Osteocyte (in vitro differentiated cells): ENCODE measurements at regions not wholly inside any gene's neighbourhood (a gene's known extent, or its start where the extent isn't known, plus 50 kb on each side); places are given as distances from the start of the nearest gene placed in this dataset.

Experiments
- DNase-seq: peaks from one replicate; pipeline ENCODE4 v3.0.0; 2021; ENCODE audit warnings: mixed read lengths; ENCODE audit not compliant: unreplicated experiment; ENCODE audit errors: extremely low spot score
- H3K27ac Mint-ChIP-seq: one replicate; pipeline ENCODE4 v1.8.0; 2021; ENCODE audit warnings: mild to moderate bottlenecking, mixed read lengths; ENCODE audit not compliant: unreplicated experiment
- H3K27me3 Mint-ChIP-seq: one replicate; pipeline ENCODE4 v1.8.0; 2021; ENCODE audit warnings: mixed read lengths; ENCODE audit not compliant: unreplicated experiment
- H3K36me3 Mint-ChIP-seq: one replicate; pipeline ENCODE4 v1.8.0; 2021; ENCODE audit warnings: mixed read lengths; ENCODE audit not compliant: unreplicated experiment
- H3K4me1 Mint-ChIP-seq: one replicate; pipeline ENCODE4 v1.8.0; 2021; ENCODE audit warnings: mixed read lengths; ENCODE audit not compliant: unreplicated experiment
- H3K4me3 Mint-ChIP-seq: one replicate; pipeline ENCODE4 v1.8.0; 2021; ENCODE audit warnings: mild to moderate bottlenecking, moderate library complexity, mixed read lengths; ENCODE audit not compliant: unreplicated experiment
- H3K9me3 Mint-ChIP-seq: one replicate; pipeline ENCODE4 v1.8.0; 2021; ENCODE audit warnings: mixed read lengths; ENCODE audit not compliant: unreplicated experiment
- TF ChIP-seq, protein P1 (sequence below): fragments of 200-600 bp; sonication (generic); IDR thresholded peaks from 2 replicates; pipeline ENCODE4 v1.5.0; 2021; ENCODE audit warnings: antibody characterized with exemption, mild to moderate bottlenecking, moderate library complexity

DNA sequence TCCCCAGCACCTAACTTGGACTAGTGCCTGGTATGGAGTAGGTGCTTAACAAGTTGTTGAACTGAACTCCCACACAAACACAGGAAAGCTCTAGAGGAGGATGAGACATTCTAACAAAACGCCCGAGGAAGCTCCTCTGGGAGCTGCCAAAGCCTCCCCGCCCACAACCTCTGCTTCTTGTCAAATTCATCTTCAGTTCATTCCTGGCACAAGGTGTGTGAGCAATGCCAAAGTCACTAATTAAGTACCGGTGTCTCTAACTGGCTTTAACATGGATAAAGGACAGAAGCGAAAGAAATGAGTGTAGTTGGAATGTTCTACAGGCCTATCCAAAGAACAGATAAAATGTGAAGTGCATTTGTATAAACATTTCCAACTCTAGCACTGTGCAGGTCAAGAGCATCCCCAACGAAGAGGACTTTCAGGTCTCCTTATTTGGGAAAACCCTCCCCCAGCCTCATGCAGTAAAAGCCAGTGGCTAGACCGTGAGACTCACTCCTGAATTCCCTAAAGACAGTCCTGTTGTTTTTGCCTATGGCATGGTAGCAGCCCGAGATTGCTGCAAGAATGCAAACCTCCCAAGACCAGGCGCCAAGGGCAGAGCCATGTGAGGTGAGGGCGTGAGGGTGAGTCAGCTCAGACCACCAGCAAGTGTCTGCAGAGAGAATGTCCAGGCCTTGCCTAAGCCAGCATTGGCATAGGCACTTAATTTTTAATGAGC is 72.2 kb upstream of the KLF3 start:
- Mint-ChIP-seq H3K4me1 (peaks cover 5% of the 10 kb centered on the region), H3K27me3 (peaks cover 6% of the 10 kb centered on the region), H3K27ac (no peak overlapping the region), H3K36me3 (no peaks in the 10 kb centered on the region), H3K9me3 (no peaks in the 10 kb centered on the region), H3K4me3 (no peak overlapping the region)
- no peak for DNase-seq
- TF ChIP-seq, protein P1, sequence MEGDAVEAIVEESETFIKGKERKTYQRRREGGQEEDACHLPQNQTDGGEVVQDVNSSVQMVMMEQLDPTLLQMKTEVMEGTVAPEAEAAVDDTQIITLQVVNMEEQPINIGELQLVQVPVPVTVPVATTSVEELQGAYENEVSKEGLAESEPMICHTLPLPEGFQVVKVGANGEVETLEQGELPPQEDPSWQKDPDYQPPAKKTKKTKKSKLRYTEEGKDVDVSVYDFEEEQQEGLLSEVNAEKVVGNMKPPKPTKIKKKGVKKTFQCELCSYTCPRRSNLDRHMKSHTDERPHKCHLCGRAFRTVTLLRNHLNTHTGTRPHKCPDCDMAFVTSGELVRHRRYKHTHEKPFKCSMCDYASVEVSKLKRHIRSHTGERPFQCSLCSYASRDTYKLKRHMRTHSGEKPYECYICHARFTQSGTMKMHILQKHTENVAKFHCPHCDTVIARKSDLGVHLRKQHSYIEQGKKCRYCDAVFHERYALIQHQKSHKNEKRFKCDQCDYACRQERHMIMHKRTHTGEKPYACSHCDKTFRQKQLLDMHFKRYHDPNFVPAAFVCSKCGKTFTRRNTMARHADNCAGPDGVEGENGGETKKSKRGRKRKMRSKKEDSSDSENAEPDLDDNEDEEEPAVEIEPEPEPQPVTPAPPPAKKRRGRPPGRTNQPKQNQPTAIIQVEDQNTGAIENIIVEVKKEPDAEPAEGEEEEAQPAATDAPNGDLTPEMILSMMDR: no peak

DNA sequence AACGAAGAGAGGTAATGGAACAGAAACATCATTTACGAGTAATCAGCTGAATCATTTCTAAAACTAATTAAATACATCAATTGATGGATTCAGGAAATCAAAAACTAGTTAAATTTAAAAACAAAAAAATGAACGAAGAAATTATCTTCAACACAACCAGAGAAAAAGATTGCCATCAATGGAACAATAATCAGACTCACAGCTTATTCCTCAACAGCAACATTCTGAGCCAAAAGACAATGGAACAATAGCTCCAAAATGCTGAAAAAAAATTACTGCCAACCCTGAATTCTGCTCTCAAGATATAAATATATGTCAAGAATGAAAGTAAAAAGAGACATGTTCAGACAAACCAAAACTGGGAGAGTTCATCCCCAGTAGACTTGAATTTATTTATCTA is 65.5 kb upstream of the KLF3 start:
- peaks cover 2% of the 10 kb centered on the region for H3K4me1 Mint-ChIP-seq
- peaks cover 3% of the 10 kb centered on the region for H3K9me3 Mint-ChIP-seq
- DNase-seq: no peak
- no peak overlapping the region for H3K4me3 Mint-ChIP-seq
- H3K27me3 Mint-ChIP-seq: peaks cover 10% of the 10 kb centered on the region
- no peaks in the 10 kb centered on the region for H3K36me3 Mint-ChIP-seq
- TF ChIP-seq, protein P1: no peak
- H3K27ac Mint-ChIP-seq: no peak overlapping the region

DNA sequence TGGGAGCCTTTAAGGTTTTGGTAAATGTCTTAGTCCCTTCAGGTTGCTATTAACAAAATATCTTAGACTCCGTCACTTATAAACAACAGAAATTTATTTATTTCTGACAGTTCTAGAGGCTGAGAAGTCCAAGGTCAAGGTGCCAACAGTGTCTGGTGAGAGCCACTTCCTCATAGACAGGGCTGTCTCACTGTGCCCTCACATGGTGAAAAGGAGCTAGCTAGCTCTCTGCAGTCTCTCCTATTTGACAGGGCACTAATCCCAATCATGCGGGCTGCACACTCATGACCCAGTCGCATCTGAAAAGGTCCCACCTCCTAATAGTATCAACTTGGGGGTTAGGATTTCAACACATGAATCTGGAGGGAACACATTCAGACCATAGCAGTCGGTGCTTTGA is 63.4 kb upstream of the KLF3 start:
- Mint-ChIP-seq H3K4me3 (no peak overlapping the region), H3K27ac (no peak overlapping the region), H3K27me3 (peaks cover 18% of the 10 kb centered on the region), H3K9me3 (peaks cover 3% of the 10 kb centered on the region), H3K36me3 (no peaks in the 10 kb centered on the region), H3K4me1 (peaks cover 2% of the 10 kb centered on the region)
- TF ChIP-seq, protein P1: no peak
- peak; percentile 6 for DNase-seq

DNA sequence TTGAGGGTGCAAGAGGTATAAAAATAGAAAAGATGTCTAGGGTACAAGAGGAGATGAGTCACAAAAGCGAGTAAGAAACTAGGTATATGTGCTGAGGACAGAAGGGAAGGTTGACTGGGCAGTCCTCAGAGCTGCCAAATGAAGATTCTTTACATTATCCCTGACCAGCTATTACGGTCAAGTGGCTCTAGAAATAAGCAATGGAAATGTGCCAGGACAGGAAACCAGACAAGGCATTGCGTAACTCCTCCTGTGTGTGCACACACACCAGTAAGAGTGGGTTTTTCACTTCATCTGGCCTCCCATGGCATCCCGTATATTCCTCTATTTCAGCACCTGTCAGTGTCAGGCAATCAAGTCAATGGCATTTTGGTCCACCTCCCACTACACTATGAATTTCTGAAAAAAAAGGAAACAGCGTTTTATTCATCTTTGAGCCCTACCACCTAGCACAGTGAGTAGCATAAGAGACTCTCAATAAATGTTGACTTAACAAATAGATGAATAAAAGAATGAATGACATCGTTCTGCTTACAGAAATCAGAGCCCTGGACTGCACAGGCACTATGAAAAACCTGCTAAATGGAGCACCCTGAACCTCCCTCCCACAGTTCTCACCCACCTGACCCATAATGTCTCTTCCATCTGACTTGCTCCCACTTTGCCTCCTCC is 62.6 kb upstream of the KLF3 start:
- Mint-ChIP-seq H3K27me3 (peaks cover 19% of the 10 kb centered on the region), H3K36me3 (no peaks in the 10 kb centered on the region), H3K4me1 (peaks cover 2% of the 10 kb centered on the region), H3K4me3 (no peak overlapping the region), H3K27ac (no peak overlapping the region), H3K9me3 (peaks cover 3% of the 10 kb centered on the region)
- TF ChIP-seq, protein P1: no peak
- peak; percentile 38 for DNase-seq

DNA sequence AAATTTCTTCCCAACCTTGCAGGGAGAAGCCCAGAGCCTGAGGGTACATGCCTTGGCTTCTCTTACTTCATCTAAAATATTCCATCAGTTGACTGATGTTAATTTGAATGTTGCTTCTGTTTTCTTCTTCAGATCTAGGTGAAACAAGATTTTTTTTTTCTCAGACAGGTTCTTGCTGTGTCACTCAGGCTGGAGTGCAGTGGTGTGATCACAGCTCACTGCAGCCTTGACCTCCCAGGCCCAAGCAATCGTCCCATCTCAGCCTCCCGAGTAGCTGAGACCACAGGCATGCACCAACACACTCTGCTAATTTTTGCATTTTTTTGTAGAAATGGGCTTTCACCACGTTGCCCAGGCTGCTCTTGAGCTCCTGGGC is 62.1 kb upstream of the KLF3 start:
- Mint-ChIP-seq H3K4me3 (no peak overlapping the region), H3K27me3 (peaks cover 19% of the 10 kb centered on the region), H3K27ac (no peak overlapping the region), H3K4me1 (peaks cover 2% of the 10 kb centered on the region), H3K36me3 (no peaks in the 10 kb centered on the region), H3K9me3 (peaks cover 3% of the 10 kb centered on the region)
- no peak for DNase-seq
- TF ChIP-seq, protein P1: no peak
